ENCODE measurements at regions not wholly inside any gene's neighbourhood (a gene's known extent, or its start where the extent isn't known, plus 50 kb on each side); places are given as distances from the start of the nearest gene placed in this dataset.

DNA sequence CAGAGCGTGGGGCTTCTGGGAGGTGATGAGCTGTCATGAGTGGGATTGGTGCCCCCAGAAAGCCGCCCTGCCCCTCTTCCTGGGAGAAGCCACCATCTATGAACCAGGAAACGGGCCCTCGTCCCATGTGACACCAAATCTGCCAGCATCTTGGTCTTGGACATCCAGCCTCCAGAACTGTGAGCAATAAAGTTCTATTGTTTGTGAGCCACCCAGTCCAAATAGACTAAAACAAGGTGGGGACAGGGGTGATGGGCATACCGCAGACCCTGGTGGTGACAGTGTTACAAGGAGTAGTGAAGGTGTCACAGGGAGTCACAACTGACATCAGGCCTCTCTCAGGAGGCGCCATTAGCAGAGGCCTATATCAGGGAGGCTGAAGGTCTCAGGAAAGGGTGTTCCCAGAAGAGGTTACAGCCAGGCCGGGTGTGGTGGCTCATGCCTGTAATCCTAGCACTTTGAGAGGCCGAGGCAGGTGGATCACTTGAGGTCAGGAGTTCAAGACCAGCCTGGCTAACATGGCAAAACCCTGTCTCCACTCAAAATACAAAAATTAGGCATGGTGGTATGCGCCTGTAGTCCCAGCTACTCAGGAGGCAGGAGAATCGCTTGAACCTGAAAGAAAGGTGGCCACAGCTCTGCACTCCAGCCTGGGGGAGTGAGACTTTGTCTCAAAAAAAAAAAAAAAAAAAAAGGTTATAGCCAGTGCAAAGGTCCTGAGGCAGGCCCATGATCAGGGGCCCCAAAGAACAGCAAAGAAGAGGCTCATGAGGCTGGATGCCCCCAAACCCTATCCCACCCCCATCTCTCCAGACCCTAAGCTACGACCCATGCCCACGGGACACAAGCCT, 53.0 kb downstream of the NCOR2 start:
- DNase-seq = no peak
- H3K27ac ChIP-seq = peak overlapping the region; percentile 67 to 99 (median 96)
- peaks cover 0 to 98% (median 95%) of the 10 kb centered on the region in 4 donors for H3K4me1 ChIP-seq
- intact Hi-C loops (cut with DNase I) = no loop called here
- TF ChIP-seq POLR2AphosphoS5 (IDR thresholded peaks at IDR 0.05) = no peak
- no peak for TF ChIP-seq POLR2A (IDR thresholded peaks at IDR 0.05)
- no peak for TF ChIP-seq EP300 (IDR thresholded peaks at IDR 0.05)
- TF ChIP-seq, protein P1, sequence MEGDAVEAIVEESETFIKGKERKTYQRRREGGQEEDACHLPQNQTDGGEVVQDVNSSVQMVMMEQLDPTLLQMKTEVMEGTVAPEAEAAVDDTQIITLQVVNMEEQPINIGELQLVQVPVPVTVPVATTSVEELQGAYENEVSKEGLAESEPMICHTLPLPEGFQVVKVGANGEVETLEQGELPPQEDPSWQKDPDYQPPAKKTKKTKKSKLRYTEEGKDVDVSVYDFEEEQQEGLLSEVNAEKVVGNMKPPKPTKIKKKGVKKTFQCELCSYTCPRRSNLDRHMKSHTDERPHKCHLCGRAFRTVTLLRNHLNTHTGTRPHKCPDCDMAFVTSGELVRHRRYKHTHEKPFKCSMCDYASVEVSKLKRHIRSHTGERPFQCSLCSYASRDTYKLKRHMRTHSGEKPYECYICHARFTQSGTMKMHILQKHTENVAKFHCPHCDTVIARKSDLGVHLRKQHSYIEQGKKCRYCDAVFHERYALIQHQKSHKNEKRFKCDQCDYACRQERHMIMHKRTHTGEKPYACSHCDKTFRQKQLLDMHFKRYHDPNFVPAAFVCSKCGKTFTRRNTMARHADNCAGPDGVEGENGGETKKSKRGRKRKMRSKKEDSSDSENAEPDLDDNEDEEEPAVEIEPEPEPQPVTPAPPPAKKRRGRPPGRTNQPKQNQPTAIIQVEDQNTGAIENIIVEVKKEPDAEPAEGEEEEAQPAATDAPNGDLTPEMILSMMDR (IDR thresholded peaks at IDR 0.05) = no peak
- H3K27me3 ChIP-seq = no peaks in the 10 kb centered on the region
- WGBS, 2 donors = 74 to 88% methylated on average over 12 of the region's 12 CpGs
- H3K9me3 ChIP-seq = no peaks in the 10 kb centered on the region
- no peak overlapping the region for H3K4me3 ChIP-seq
- peaks cover 0 to 6% (median 0%) of the 10 kb centered on the region in 4 donors for H3K36me3 ChIP-seq

DNA sequence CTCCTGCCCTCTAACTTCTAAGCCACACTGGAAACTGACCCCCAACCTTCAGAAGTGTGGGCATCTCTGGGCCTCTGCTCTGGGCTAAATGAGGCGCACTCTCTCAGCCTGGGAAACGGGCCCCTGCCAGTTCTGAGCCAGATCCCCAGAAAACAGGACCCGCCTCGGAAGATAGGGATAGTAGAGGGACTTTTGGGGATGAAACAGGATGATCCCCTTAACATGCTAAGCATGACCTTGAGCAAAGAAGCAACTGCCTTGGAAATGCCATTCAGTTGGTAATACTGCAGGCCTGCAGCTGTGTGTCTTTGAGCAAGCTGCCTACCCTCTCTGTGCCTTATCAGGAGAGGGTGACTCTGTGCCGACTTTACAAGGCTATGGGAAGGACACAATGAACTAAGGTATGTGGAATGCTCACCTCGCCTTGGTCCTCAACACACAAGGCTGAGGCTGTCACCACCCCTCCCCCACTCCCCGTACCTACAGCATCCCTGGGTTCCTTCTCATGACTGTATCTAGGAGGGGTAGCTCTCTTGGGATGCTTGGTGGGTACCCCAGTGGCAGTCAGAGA, 54.0 kb downstream of the NCOR2 start:
- intact Hi-C loops (cut with DNase I) = no loop called here
- Histone ChIP-seq H3K27ac (peak overlapping the region; percentile 67 to 99 (median 92)), H3K27me3 (no peaks in the 10 kb centered on the region), H3K4me1 (peaks cover 0 to 99% (median 96%) of the 10 kb centered on the region in 4 donors), H3K9me3 (no peaks in the 10 kb centered on the region), H3K36me3 (peaks cover 0 to 6% (median 0%) of the 10 kb centered on the region in 4 donors), H3K4me3 (no peak overlapping the region)
- TF ChIP-seq EP300 (IDR thresholded peaks at IDR 0.05) (no peak), POLR2AphosphoS5 (IDR thresholded peaks at IDR 0.05) (no peak), POLR2A (IDR thresholded peaks at IDR 0.05) (no peak)
- TF ChIP-seq, protein P1 (IDR thresholded peaks at IDR 0.05) = no peak
- DNase-seq = no peak
- WGBS, 2 donors = 58 to 83% methylated on average over 7 of the region's 7 CpGs

DNA sequence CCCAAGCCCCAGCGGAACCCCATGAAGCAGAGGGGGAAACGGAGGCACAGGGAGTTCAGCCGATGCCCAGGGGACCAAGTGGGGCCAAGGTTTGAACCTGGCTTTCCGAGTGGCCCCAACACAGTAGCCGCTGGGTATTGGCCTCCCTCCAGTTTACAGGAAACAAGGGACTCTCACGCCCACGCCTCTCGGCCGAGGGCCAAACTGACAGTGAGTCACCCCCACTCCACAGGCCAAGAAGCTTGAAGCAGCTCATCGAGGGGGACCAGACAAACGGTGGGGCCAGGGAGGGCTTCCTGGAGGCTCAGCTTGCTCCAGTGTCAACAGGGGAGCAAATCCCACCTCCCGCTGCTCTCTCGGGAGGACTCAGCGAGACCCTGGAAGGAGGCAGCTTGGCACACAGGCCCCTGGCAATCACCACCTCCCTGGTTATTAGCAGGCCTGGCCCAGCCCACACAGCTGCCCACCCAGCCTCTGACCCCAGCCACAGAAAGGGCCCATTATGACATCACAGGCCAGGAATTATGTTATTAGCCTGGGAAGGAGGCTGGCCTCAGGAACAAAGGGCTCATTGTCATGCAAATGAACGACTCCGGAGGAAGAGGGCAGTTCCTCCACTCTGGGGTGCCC, 54.6 kb downstream of the NCOR2 start:
- Histone ChIP-seq H3K4me1 (peaks cover 0 to 99% (median 97%) of the 10 kb centered on the region in 4 donors), H3K27ac (peak overlapping the region; percentile 67 to 99 (median 92)), H3K27me3 (no peaks in the 10 kb centered on the region), H3K9me3 (no peaks in the 10 kb centered on the region), H3K36me3 (peaks cover 0 to 6% (median 0%) of the 10 kb centered on the region in 4 donors), H3K4me3 (no peak overlapping the region)
- 18 to 52% methylated on average over 16 of the region's 16 CpGs for WGBS, 2 donors
- TF ChIP-seq POLR2A (IDR thresholded peaks at IDR 0.05) (no peak), POLR2AphosphoS5 (IDR thresholded peaks at IDR 0.05) (peak; percentile 2 to 34 (median 31)), EP300 (IDR thresholded peaks at IDR 0.05) (no peak)
- TF ChIP-seq, protein P1 (IDR thresholded peaks at IDR 0.05) = no peak
- intact Hi-C loops (cut with DNase I) = no loop called here
- DNase-seq = peak; percentile 93

DNA sequence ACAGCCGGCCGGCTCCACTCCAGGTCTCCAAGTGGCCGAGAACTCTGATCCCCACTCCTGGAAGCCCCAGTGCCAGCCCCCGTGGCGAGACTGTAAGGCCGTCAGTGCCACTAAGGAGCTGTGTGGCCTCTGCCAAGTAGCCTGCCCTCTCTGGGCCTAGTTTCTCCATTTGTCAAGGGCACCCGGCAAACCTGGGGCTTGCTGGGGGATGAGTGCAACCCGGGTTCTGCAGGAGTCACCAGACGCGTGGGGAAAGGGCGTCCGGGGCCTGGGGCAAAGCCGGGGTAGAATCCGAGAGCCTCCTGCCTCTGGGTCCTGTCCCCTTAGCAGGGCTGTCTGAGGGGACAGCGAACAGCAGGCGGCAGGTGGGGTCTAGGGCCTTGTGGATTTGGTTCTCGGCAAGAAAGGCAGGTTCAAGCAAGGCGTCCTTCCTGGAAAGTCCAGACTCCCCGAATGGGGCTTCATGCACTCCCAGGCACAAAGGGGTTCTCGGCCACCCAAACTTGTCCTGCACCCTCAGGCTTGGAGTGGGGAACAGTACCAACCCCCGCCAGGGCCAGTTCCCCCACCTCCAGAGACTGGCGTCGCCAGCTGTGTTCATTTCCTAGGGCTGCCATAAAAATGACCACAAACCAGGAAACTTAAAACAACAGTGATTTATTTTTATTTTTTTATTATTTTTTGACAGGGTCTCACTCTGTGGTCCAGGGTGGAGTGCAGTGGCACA, 56.0 kb downstream of the NCOR2 start:
- Histone ChIP-seq H3K27ac (peak overlapping the region; percentile 83 to 99 (median 92)), H3K36me3 (peaks cover 0 to 6% (median 0%) of the 10 kb centered on the region in 4 donors)
- intact Hi-C loops (cut with DNase I) = no loop called here

More for the DNA sequence above, 56.0 kb downstream of the NCOR2 start:
- no peak overlapping the region for H3K4me3 ChIP-seq
- TF ChIP-seq, protein P1 (IDR thresholded peaks at IDR 0.05) = no peak
- no peak for TF ChIP-seq POLR2A (IDR thresholded peaks at IDR 0.05)
- TF ChIP-seq EP300 (IDR thresholded peaks at IDR 0.05) = no peak
- no peak for TF ChIP-seq POLR2AphosphoS5 (IDR thresholded peaks at IDR 0.05)
- WGBS, 2 donors = 85 to 89% methylated on average over 23 of the region's 23 CpGs
- H3K9me3 ChIP-seq = no peaks in the 10 kb centered on the region
- H3K27me3 ChIP-seq = no peaks in the 10 kb centered on the region
- H3K4me1 ChIP-seq = peaks cover 0 to 99% (median 97%) of the 10 kb centered on the region in 4 donors
- no peak for DNase-seq
